A549 (cell line): ENCODE measurements at regions not wholly inside any gene's neighbourhood (a gene's known extent, or its start where the extent isn't known, plus 50 kb on each side); places are given as distances from the start of the nearest gene placed in this dataset.

ENCODE experiments used
- BHLHE40 ChIP-seq: IDR thresholded peaks from 2 replicates; pipeline ENCODE4 v1.6.1; 2012; ENCODE audit warnings: low read depth, low read length, inconsistent platforms
- CTCF ChIP-seq: fragments of >200 bp; sonication (Bioruptor Twin); formaldehyde crosslinking; IDR thresholded peaks from 3 replicates; pipeline ENCODE4 v1.5.1; 2016
- E2F6 ChIP-seq: IDR thresholded peaks from 2 replicates; pipeline ENCODE4 v1.6.1; 2012; ENCODE audit warnings: low read depth, borderline replicate concordance
- JUN ChIP-seq, 2 experiments: fragments of >200 bp; sonication (Bioruptor Twin); formaldehyde crosslinking; IDR thresholded peaks; 2 replicates in 1 of 2; 3 replicates in 1 of 2; pipeline ENCODE4 v1.6.1; 2016 to 2017
- KDM1A ChIP-seq: fragments of 200-600 bp; sonication (generic); IDR thresholded peaks from 2 replicates; pipeline ENCODE4 v1.6.1; 2016; ENCODE audit warnings: low read depth, mild to moderate bottlenecking
- POLR2A ChIP-seq: IDR thresholded peaks from 2 replicates; pipeline ENCODE4 v1.6.1; 2012; ENCODE audit warnings: mild to moderate bottlenecking, low read length
- POLR2AphosphoS2 ChIP-seq: conservative IDR thresholded peaks from 2 replicates; pipeline ENCODE4 v1.6.1; 2012; ENCODE audit warnings: low read length, improper control_type of control experiment, inconsistent platforms

- TF ChIP-seq E2F6 (no peak), CTCF (no peak), BHLHE40 (no peak), JUN (IDR thresholded peaks at IDR 0.05) (no peak), POLR2A (no peak), POLR2AphosphoS2 (no peak), KDM1A (no peak)
These were observed 51.5 kb upstream of the MKLN1 start for GRCh38 chr7:131276190-131276589.
